ENCODE measurements at regions not wholly inside any gene's neighbourhood (a gene's known extent, or its start where the extent isn't known, plus 50 kb on each side); places are given as distances from the start of the nearest gene placed in this dataset.

GRCh38 chr18:24841536-24841935 is 381.1 kb downstream of the HRH4 start:
- no peak for TF ChIP-seq FOXJ3 (CRISPR knock-in tag; IDR thresholded peaks at IDR 0.05; ENCODE audit: borderline replicate concordance)
- TF ChIP-seq ZSCAN18 (CRISPR knock-in tag; IDR thresholded peaks at IDR 0.05) = no peak
- no peak for TF ChIP-seq CTCF (IDR thresholded peaks at IDR 0.05)
- no peak for TF ChIP-seq PRDM15 (CRISPR knock-in tag; IDR thresholded peaks at IDR 0.05)
- no peak for TF ChIP-seq NR2C2 (CRISPR knock-in tag; IDR thresholded peaks at IDR 0.05)
- TF ChIP-seq TEAD4 (CRISPR knock-in tag; IDR thresholded peaks at IDR 0.05) = no peak
- TF ChIP-seq E2F4 (CRISPR knock-in tag; IDR thresholded peaks at IDR 0.05; ENCODE audit: borderline replicate concordance, low read depth) = no peak
- TF ChIP-seq PRRX2 (CRISPR knock-in tag; IDR thresholded peaks at IDR 0.05) = no peak
- no peak for TF ChIP-seq MLX (CRISPR knock-in tag; IDR thresholded peaks at IDR 0.05)
- no peak for TF ChIP-seq ZNF423 (CRISPR knock-in tag; IDR thresholded peaks at IDR 0.05)
- no peak for TF ChIP-seq MAX (CRISPR knock-in tag; IDR thresholded peaks at IDR 0.05)
- TF ChIP-seq CBFB (CRISPR knock-in tag; IDR thresholded peaks at IDR 0.05; ENCODE audit: low read depth) = no peak

All from WTC11 (cell line).